Vagina (tissue), 2 donors: ENCODE measurements at regions not wholly inside any gene's neighbourhood (a gene's known extent, or its start where the extent isn't known, plus 50 kb on each side); places are given as distances from the start of the nearest gene placed in this dataset.

Experiments used
- POLR2A ChIP-seq, 2 donors: fragments of 450-650 bp; IDR thresholded peaks; one replicate each; pipeline ENCODE4 v1.6.1; 2017; ENCODE audit warnings: antibody characterized with exemption in 2 of 2, mild to moderate bottlenecking in 2 of 2, moderate library complexity in 2 of 2
- POLR2AphosphoS5 ChIP-seq, 2 donors: sonication (generic); formaldehyde crosslinking; IDR thresholded peaks; one replicate each; pipeline ENCODE4 v1.9.0; 2017; ENCODE audit warnings: antibody characterized with exemption in 2 of 2, mild to moderate bottlenecking in 2 of 2, low read depth in 1 of 2; ENCODE audit not compliant: insufficient read depth in 1 of 2
- TF ChIP-seq, protein P1 (sequence below), 3 experiments: fragments of 450-650 bp in 2 of 3; fragments of 200-600 bp in 1 of 3; sonication (generic) in 1 of 3; IDR thresholded peaks; one replicate each; pipeline ENCODE4 v1.5.1; 2017 to 2019; ENCODE audit warnings: antibody characterized with exemption in 3 of 3, mild to moderate bottlenecking in 2 of 3, moderate library complexity in 2 of 3

DNA sequence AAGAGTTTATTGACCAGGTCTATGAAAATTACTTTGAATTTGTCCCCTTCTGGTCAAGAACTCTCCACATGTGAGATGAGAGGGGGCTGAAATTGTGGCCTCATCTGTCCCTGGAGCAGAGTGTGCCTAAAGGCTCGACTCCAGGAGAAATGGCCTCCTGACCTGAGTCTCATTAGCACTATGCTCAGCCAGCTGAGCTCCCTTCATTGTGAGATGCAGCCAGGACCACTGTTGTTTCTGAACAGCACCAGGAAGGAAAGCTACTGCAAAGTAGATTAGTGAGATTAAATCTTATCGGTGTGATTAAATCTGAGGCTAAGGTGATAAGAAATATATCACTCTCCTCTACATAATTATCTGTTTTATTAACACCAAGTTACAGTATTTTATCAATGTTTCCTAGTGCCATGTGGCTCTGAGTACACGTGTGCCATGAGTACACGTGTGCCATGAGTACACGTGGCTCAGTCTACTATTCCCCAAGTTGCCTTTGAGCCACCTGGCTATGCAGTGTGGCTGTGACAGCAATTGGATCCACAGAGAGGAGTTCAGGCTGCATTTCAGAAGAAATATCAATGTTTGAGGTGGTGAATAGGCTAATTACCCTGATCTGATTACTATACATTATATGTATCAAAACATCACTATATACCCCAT, 126.9 kb downstream of the IPMK start:
- TF ChIP-seq POLR2AphosphoS5 (IDR thresholded peaks at IDR 0.05; ENCODE audit: insufficient read depth in 1 of 2, low read depth in 1 of 2) (no peak), POLR2A (IDR thresholded peaks at IDR 0.05) (no peak)
- TF ChIP-seq, protein P1, sequence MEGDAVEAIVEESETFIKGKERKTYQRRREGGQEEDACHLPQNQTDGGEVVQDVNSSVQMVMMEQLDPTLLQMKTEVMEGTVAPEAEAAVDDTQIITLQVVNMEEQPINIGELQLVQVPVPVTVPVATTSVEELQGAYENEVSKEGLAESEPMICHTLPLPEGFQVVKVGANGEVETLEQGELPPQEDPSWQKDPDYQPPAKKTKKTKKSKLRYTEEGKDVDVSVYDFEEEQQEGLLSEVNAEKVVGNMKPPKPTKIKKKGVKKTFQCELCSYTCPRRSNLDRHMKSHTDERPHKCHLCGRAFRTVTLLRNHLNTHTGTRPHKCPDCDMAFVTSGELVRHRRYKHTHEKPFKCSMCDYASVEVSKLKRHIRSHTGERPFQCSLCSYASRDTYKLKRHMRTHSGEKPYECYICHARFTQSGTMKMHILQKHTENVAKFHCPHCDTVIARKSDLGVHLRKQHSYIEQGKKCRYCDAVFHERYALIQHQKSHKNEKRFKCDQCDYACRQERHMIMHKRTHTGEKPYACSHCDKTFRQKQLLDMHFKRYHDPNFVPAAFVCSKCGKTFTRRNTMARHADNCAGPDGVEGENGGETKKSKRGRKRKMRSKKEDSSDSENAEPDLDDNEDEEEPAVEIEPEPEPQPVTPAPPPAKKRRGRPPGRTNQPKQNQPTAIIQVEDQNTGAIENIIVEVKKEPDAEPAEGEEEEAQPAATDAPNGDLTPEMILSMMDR (IDR thresholded peaks at IDR 0.05): no peak
